K562 (cell line): ENCODE measurements at regions not wholly inside any gene's neighbourhood (a gene's known extent, or its start where the extent isn't known, plus 50 kb on each side); places are given as distances from the start of the nearest gene placed in this dataset.

ENCODE experiments used
- BCL6 ChIP-seq: fragments of 250-450 bp; sonication (Bioruptor Pico); IDR thresholded peaks from 2 replicates; pipeline ENCODE4 v1.4.0; 2020
- CEBPG ChIP-seq, 3 experiments: fragments of 200-800 bp in 1 of 3; sonication (Bioruptor generic) in 1 of 3; sonication (generic) in 1 of 3; formaldehyde crosslinking in 1 of 3; IDR thresholded peaks in 2 of 3; conservative IDR thresholded peaks in 1 of 3; 2 replicates each; pipeline versions ENCODE4 v1.6.1 to v1.8.0; 2016 to 2022; ENCODE audit warnings: missing compliant biosample characterization in 2 of 3, missing genetic modification characterization in 2 of 3, mild to moderate bottlenecking in 1 of 3, missing genetic modification reagents in 1 of 3
- KLF10 ChIP-seq: fragments of 250-450 bp; sonication (Bioruptor Pico); IDR thresholded peaks from 2 replicates; pipeline ENCODE4 v1.6.1; 2021; ENCODE audit warnings: matching md5 sums
- KLF13 ChIP-seq: fragments of 450-650 bp; IDR thresholded peaks from 2 replicates; pipeline ENCODE4 v1.6.1; 2016; ENCODE audit warnings: missing genetic modification characterization, low read depth, mild to moderate bottlenecking, missing compliant biosample characterization, moderate library complexity, borderline replicate concordance
- NFE2 ChIP-seq: IDR thresholded peaks from 2 replicates; pipeline ENCODE4 v1.6.1; 2014; ENCODE audit warnings: antibody characterized with exemption, low read depth
- RFX5 ChIP-seq: IDR thresholded peaks from 2 replicates; pipeline ENCODE4 v1.6.1; 2011; ENCODE audit warnings: low read depth, mild to moderate bottlenecking, improper control_type of control experiment, low read length
- TAF1 ChIP-seq: IDR thresholded peaks from 2 replicates; pipeline ENCODE4 v1.6.1; 2011; ENCODE audit warnings: mild to moderate bottlenecking, low read length, moderate library complexity; ENCODE audit not compliant: insufficient read depth, control insufficient read depth, severe bottlenecking; ENCODE audit errors: extremely low read depth
- ZNF232 ChIP-seq: sonication (generic); formaldehyde crosslinking; IDR thresholded peaks from 2 replicates; pipeline ENCODE4 v1.8.0; 2022; ENCODE audit warnings: mild to moderate bottlenecking, missing genetic modification reagents

DNA sequence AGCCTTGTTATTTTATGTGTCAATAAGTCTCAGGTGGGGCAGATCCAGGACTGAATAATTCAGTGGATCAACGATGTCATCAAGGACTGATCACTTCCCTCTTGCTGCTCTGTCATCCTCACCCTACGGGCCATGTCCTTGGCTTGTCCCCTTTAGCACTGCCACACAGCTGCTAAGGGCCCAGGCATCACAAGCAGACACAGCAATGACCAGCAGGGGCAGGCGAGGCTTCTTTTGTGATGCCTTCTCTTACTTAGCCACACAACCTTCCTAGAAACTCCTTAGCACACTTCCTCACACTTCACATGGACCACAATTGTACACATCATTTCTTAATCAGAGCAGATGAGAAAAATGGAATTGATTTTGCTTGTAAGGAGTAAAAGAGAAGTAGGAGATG lies 356.3 kb upstream of the SOX9 start:
- TF ChIP-seq NFE2 = no peak
- TF ChIP-seq BCL6 (CRISPR knock-in tag) = no peak
- TF ChIP-seq KLF10 (CRISPR knock-in tag) = no peak
- no peak for TF ChIP-seq KLF13 (tag)
- TF ChIP-seq ZNF232 (CRISPR knock-in tag) = no peak
- TF ChIP-seq RFX5 = no peak
- no peak for TF ChIP-seq TAF1
- no peak for TF ChIP-seq CEBPG (CRISPR knock-in tag; IDR thresholded peaks at IDR 0.05)
- no peak for TF ChIP-seq CEBPG (tag; conservative IDR thresholded peaks at IDR 0.05 in 1 of 2, IDR thresholded peaks at IDR 0.05 in 1 of 2)
